Endodermal cell (in vitro differentiated cells): ENCODE measurements at regions not wholly inside any gene's neighbourhood (a gene's known extent, or its start where the extent isn't known, plus 50 kb on each side); places are given as distances from the start of the nearest gene placed in this dataset.

Experiments
- DNase-seq: peaks from one replicate; pipeline ENCODE4 v3.0.0-alpha.2; 2017
- H3K27ac ChIP-seq: 2 replicates; pipeline ENCODE4 v1.5.1; 2013; ENCODE audit warnings: mild to moderate bottlenecking, low read depth, low read length, moderate library complexity
- H3K27me3 ChIP-seq: 2 replicates; pipeline ENCODE4 v1.6.1; 2013; ENCODE audit warnings: mild to moderate bottlenecking, low read length, moderate library complexity; ENCODE audit not compliant: insufficient read depth, control insufficient read depth, poor library complexity, severe bottlenecking
- H3K36me3 ChIP-seq: 2 replicates; pipeline ENCODE4 v1.7.0; 2013; ENCODE audit warnings: mild to moderate bottlenecking, low read length, moderate library complexity; ENCODE audit not compliant: control insufficient read depth, insufficient read depth
- H3K4me1 ChIP-seq: one replicate; pipeline ENCODE4 v1.7.0; 2013; ENCODE audit warnings: low read length; ENCODE audit not compliant: control insufficient read depth, insufficient read depth
- H3K4me3 ChIP-seq: 2 replicates; pipeline ENCODE4 v1.5.1; 2013; ENCODE audit warnings: mild to moderate bottlenecking, low read length, moderate library complexity
- H3K9ac ChIP-seq: 2 replicates; pipeline ENCODE4 v1.6.1; 2013; ENCODE audit warnings: mild to moderate bottlenecking, low read length, moderate library complexity; ENCODE audit not compliant: poor library complexity, severe bottlenecking; ENCODE audit errors: extremely low read depth
- H3K9me3 ChIP-seq: 2 replicates; pipeline ENCODE4 v1.6.1; 2013; ENCODE audit warnings: mild to moderate bottlenecking, low read length, moderate library complexity; ENCODE audit not compliant: control insufficient read depth
- H3K27ac Mint-ChIP-seq: 2 replicates; pipeline ENCODE4 v1.8.0; 2020; ENCODE audit warnings: mixed read lengths
- H3K27me3 Mint-ChIP-seq: 2 replicates; pipeline ENCODE4 v1.8.0; 2021; ENCODE audit warnings: mild to moderate bottlenecking, mixed read lengths; ENCODE audit not compliant: insufficient read depth
- H3K36me3 Mint-ChIP-seq: 2 replicates; pipeline ENCODE4 v1.8.0; 2020; ENCODE audit warnings: low read depth, mixed read lengths
- H3K4me1 Mint-ChIP-seq: 2 replicates; pipeline ENCODE4 v1.8.0; 2020; ENCODE audit warnings: mixed read lengths
- H3K4me3 Mint-ChIP-seq: 2 replicates; pipeline ENCODE4 v1.8.0; 2020; ENCODE audit warnings: mild to moderate bottlenecking, moderate library complexity, mixed read lengths
- H3K9me3 Mint-ChIP-seq: 2 replicates; pipeline ENCODE4 v1.8.0; 2020; ENCODE audit warnings: mild to moderate bottlenecking, mixed read lengths
- CTCF ChIP-seq: fragments of 200-600 bp; sonication (generic); conservative IDR thresholded peaks from 2 replicates; pipeline ENCODE4 v1.5.0; 2021; ENCODE audit warnings: antibody characterized with exemption, mild to moderate bottlenecking
- WGBS, 2 experiments: methylation state at CpG; one replicate each; pipeline versions ENCODE4 v1.1.5 to v1.1.7; 2013; ENCODE audit warnings: missing lambda C conversion rate in 2 of 2, mixed read lengths in 1 of 2; ENCODE audit not compliant: insufficient coverage in 1 of 2, insufficient read length in 1 of 2; 5-methylcytosine and 5-hydroxymethylcytosine counted together

DNA sequence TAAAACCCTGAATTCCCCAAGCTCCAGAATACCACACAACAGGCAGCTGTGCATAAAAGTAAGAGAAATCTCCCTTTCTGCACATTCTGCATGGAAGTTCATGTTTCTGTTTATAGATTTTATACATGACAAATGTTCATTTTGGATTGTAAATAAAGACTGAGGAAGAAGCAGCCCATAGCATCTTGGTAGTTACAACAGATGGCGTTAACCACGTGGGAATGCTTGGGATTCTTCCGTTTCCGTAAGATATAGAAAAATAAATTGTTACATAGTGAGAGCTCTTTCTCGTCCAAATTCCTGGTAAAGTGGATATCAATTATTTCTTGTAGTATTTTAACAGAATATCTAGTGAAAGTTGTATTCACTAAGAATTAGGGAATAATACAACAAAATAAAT is 1016.5 kb downstream of the GRM8 start:
- peaks cover 5% of the 10 kb centered on the region for H3K9me3 Mint-ChIP-seq
- peaks cover under 1% of the 10 kb centered on the region for H3K36me3 Mint-ChIP-seq
- Histone ChIP-seq H3K9ac (no peak overlapping the region), H3K27me3 (peaks cover 46% of the 10 kb centered on the region), H3K9me3 (peaks cover 5% of the 10 kb centered on the region), H3K4me3 (no peak overlapping the region), H3K4me1 (no peaks in the 10 kb centered on the region), H3K36me3 (no peaks in the 10 kb centered on the region), H3K27ac (no peak overlapping the region)
- no peak for TF ChIP-seq CTCF
- DNase-seq: no peak
- WGBS, 2 experiments: 91 to 97% methylated on average over 4 to 5 of the region's 5 CpGs
- peaks cover 71% of the 10 kb centered on the region for H3K27me3 Mint-ChIP-seq
- no peak overlapping the region for H3K27ac Mint-ChIP-seq
- H3K4me1 Mint-ChIP-seq: peaks cover 8% of the 10 kb centered on the region
- H3K4me3 Mint-ChIP-seq: no peak overlapping the region

DNA sequence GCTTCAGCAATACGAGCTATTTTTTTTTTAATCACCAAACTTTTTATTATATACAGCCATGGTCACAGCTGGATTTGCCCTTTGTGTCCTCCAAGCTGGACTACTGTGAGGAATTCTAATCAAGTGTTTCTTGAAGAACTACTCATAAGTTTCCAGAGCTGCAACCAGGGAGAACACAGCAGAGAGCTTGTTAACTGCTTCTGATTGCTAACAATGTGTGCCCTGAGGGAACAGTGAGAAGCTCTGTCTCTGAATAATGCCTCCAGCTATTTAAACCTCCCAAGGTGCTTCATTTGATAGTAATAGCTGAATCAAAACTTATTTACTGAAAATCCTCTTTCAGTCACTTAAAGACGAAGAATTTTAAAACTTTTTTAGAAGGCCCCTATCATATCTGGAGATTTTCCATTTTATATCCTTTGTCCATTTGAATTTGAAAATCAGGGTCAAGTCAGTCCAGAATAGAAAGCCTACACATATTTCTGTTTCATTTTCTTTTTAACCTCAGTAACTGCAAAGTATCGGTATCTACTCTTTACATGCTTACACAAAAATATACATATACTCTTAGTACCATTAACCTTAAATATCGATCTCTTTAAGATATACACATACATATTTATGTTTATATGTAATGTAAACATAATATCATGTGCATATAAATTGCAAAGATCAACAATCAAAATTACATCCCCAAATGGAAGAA is 1024.2 kb downstream of the GRM8 start:
- H3K27ac Mint-ChIP-seq: no peak overlapping the region

GRCh38 chr7:126227643-126228042 is 1025.1 kb downstream of the GRM8 start:
- Mint-ChIP-seq H3K27ac (no peak overlapping the region), H3K4me3 (no peak overlapping the region), H3K9me3 (peaks cover 9% of the 10 kb centered on the region), H3K27me3 (peaks cover 75% of the 10 kb centered on the region), H3K4me1 (peaks cover 1% of the 10 kb centered on the region), H3K36me3 (no peaks in the 10 kb centered on the region)
- peaks cover 40% of the 10 kb centered on the region for H3K27me3 ChIP-seq
- H3K4me3 ChIP-seq: no peak overlapping the region
- H3K27ac ChIP-seq: no peak overlapping the region
- TF ChIP-seq CTCF: no peak
- WGBS, 2 experiments: 100% methylated on average over 1 of the region's 1 CpG; no CpG with 5 or more reads in 1 of the 2 experiments
- no peak overlapping the region for H3K9ac ChIP-seq
- H3K36me3 ChIP-seq: no peaks in the 10 kb centered on the region
- no peaks in the 10 kb centered on the region for H3K4me1 ChIP-seq
- no peak for DNase-seq
- H3K9me3 ChIP-seq: peaks cover 14% of the 10 kb centered on the region

More for the DNA sequence above, 1024.2 kb downstream of the GRM8 start:
- peaks cover 72% of the 10 kb centered on the region for H3K27me3 Mint-ChIP-seq
- WGBS, 2 experiments: 86 to 89% methylated on average over 2 to 3 of the region's 4 CpGs
- no peak for DNase-seq
- H3K36me3 Mint-ChIP-seq: no peaks in the 10 kb centered on the region
- Histone ChIP-seq H3K36me3 (no peaks in the 10 kb centered on the region), H3K9ac (no peak overlapping the region), H3K4me1 (no peaks in the 10 kb centered on the region), H3K27ac (no peak overlapping the region), H3K27me3 (peaks cover 41% of the 10 kb centered on the region), H3K9me3 (peaks cover 14% of the 10 kb centered on the region), H3K4me3 (no peak overlapping the region)
- TF ChIP-seq CTCF: no peak
- peaks cover 9% of the 10 kb centered on the region for H3K9me3 Mint-ChIP-seq
- peaks cover 8% of the 10 kb centered on the region for H3K4me1 Mint-ChIP-seq
- H3K4me3 Mint-ChIP-seq: no peak overlapping the region
